ENCODE measurements at regions not wholly inside any gene's neighbourhood (a gene's known extent, or its start where the extent isn't known, plus 50 kb on each side); places are given as distances from the start of the nearest gene placed in this dataset.
A peak's percentile ranks its signal among the peaks of the same experiment; 100 is the strongest.
"Not testable (repeated sequence)": the region's sequence is repeated elsewhere in the genome, so short reads cannot be mapped to it uniquely, and the experiment has no call there.

- Mint-ChIP-seq H3K36me3 (peaks cover 0 to 18% of the 10 kb centered on the region in 2 donors), H3K9me3 (peaks cover 7% of the 10 kb centered on the region in 2 donors), H3K27ac (no peak overlapping the region)
- DNase-seq (ENCODE audit: low spot score in 2 of 2) (no peak), ATAC-seq (no peak)
Measured at GRCh38 chr6:82553863-82554531, 190.4 kb downstream of the TPBG start.

DNA sequence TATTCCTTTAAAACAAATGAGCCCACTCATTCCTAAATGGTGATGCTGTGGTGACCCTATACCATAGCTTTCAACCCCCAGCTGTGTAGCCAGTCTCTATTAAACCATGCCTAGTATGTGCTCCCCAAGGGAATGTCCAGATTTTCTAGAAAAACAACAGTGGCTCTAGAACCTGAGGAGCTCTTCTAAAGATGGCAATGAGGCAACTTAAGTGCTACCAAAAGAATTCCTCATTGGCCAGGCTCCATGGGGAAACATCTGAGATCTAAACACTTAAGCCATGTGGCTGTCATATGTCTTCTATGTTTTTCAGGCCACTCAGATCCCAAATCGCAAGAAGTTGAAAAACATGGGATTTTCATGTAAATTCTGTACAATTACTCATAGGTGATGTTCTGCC lies 191.0 kb downstream of the TPBG start:
- peaks cover 7% of the 10 kb centered on the region in 2 donors for H3K9me3 Mint-ChIP-seq
- peaks cover 0 to 18% of the 10 kb centered on the region in 2 donors for H3K36me3 Mint-ChIP-seq
- no peak overlapping the region for H3K27ac Mint-ChIP-seq
- DNase-seq (ENCODE audit: low spot score in 2 of 2), result no peak
- ATAC-seq, result no peak

- Mint-ChIP-seq H3K9me3 (peaks cover 3 to 4% of the 10 kb centered on the region in 2 donors), H3K27ac (no peak overlapping the region), H3K36me3 (peaks cover 0 to 15% of the 10 kb centered on the region in 2 donors)
- ATAC-seq (no peak), DNase-seq (ENCODE audit: low spot score in 2 of 2) (no peak)
Measured at GRCh38 chr6:82555801-82556200, 192.2 kb downstream of the TPBG start.

GRCh38 chr6:82558531-82558930 lies 194.9 kb downstream of the TPBG start:
- H3K9me3 Mint-ChIP-seq, H3K27ac Mint-ChIP-seq: not testable (repeated sequence)

GRCh38 chr6:82567621-82568020 lies 204.0 kb downstream of the TPBG start:
- Mint-ChIP-seq H3K9me3 (peaks cover 0 to 4% of the 10 kb centered on the region in 2 donors), H3K36me3 (no peaks in the 10 kb centered on the region), H3K27ac (no peak overlapping the region)
- ATAC-seq, result no peak
- no peak for DNase-seq (ENCODE audit: low spot score in 2 of 2)

More at GRCh38 chr6:82558531-82558930, 194.9 kb downstream of the TPBG start:
- not testable (repeated sequence) for H3K36me3 Mint-ChIP-seq; DNase-seq (ENCODE audit: low spot score in 2 of 2); ATAC-seq

GRCh38 chr6:82568290-82568993 lies 204.8 kb downstream of the TPBG start:
- no peaks in the 10 kb centered on the region for H3K36me3 Mint-ChIP-seq
- DNase-seq (ENCODE audit: low spot score in 2 of 2), result no peak
- no peak for ATAC-seq
- H3K9me3 Mint-ChIP-seq, result peaks cover 0 to 4% of the 10 kb centered on the region in 2 donors
- no peak overlapping the region for H3K27ac Mint-ChIP-seq

DNA sequence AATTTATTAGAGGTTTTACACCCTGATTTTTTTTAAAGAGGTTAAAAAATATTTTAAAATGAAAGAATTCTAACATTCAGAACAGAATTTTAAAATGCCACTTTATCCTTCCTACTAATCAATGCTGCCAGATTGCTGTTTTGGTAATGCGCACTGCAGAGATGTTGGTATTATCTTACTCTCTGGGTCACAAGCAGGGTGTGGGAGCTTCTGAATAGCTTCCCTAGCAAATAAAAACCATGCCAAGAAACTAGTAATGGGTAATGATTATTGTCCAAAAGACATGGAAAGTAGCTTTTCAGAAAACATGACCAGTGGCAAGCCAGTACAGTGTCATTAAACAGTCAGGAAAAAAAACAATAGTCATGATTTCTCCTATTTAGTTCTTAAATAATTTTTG lies 205.4 kb downstream of the TPBG start:
- Mint-ChIP-seq H3K36me3 (no peaks in the 10 kb centered on the region), H3K27ac (no peak overlapping the region), H3K9me3 (peaks cover 0 to 4% of the 10 kb centered on the region in 2 donors)
- no peak for DNase-seq (ENCODE audit: low spot score in 2 of 2)
- ATAC-seq, result no peak

DNA sequence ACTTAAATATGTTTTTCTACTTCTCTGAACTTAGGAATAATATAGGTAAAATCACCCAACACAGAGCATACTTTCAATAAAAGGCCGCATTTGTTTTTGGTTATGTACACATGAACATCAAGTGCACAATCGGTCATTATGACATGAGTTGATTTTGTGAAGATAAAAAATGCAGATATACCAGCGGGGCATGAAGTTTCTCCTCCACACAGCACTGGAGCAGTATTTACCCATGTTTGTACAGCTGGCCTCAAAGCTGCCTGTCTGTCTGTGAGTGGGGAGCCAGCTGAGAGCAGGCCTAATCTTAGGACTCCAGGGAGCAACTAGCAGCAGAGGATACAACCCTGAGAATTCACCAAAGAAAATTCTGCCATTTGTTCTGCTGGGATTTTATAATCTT lies 206.5 kb downstream of the TPBG start:
- H3K9me3 Mint-ChIP-seq, result peaks cover 0 to 4% of the 10 kb centered on the region in 2 donors
- H3K27ac Mint-ChIP-seq, result no peak overlapping the region
- H3K36me3 Mint-ChIP-seq, result no peaks in the 10 kb centered on the region
- DNase-seq (ENCODE audit: low spot score in 2 of 2) (no peak), ATAC-seq (no peak)

GRCh38 chr6:82571455-82571854 lies 207.8 kb downstream of the TPBG start:
- H3K27ac Mint-ChIP-seq, result no peak overlapping the region
- no peaks in the 10 kb centered on the region for H3K36me3 Mint-ChIP-seq
- H3K9me3 Mint-ChIP-seq, result peaks cover 9 to 11% of the 10 kb centered on the region in 2 donors
- no peak for ATAC-seq
- no peak for DNase-seq (ENCODE audit: low spot score in 2 of 2)

- no peaks in the 10 kb centered on the region for H3K36me3 Mint-ChIP-seq
- ATAC-seq (no peak), DNase-seq (ENCODE audit: low spot score in 2 of 2) (no peak)
- peaks cover 7 to 12% of the 10 kb centered on the region in 2 donors for H3K9me3 Mint-ChIP-seq
- no peak overlapping the region for H3K27ac Mint-ChIP-seq
Measured at GRCh38 chr6:82573254-82573972, 209.8 kb downstream of the TPBG start.

- ATAC-seq (no peak), DNase-seq (ENCODE audit: low spot score in 2 of 2) (no peak)
- Mint-ChIP-seq H3K36me3 (no peaks in the 10 kb centered on the region), H3K9me3 (peaks cover 13 to 18% of the 10 kb centered on the region in 2 donors), H3K27ac (no peak overlapping the region)
Measured at GRCh38 chr6:82576284-82576683, 212.7 kb downstream of the TPBG start.

DNA sequence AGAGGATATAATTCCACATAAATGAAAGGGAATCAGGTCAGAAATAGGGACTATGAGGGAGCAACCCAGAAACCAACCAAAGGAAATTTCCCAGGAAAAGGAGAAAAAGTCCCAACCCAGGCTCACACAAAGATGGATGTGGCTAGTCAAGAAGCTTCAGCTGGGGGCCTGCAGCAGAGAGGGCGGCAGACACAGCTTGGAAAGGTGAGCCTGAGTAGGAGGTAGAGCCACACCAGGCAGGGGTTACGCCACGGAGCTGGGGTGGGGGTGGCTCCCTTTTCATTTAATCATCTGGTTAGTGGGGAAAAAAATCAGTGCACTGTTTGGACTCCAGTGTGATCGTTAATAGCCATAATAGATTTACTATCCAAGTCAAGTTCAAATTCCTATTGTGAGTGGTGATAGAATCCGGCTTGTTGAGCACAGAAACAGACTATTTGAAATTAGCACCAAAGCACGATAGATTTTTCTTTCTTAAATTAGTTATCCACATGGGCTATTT lies 220.6 kb downstream of the TPBG start:
- DNase-seq (ENCODE audit: low spot score in 2 of 2) (no peak), ATAC-seq (no peak)
- H3K36me3 Mint-ChIP-seq, result no peaks in the 10 kb centered on the region
- no peak overlapping the region for H3K27ac Mint-ChIP-seq
- no peaks in the 10 kb centered on the region for H3K9me3 Mint-ChIP-seq

GRCh38 chr6:82584856-82585255 lies 221.2 kb downstream of the TPBG start:
- Mint-ChIP-seq H3K27ac (no peak overlapping the region), H3K36me3 (no peaks in the 10 kb centered on the region), H3K9me3 (no peaks in the 10 kb centered on the region)
- ATAC-seq, result no peak
- no peak for DNase-seq (ENCODE audit: low spot score in 2 of 2)

DNA sequence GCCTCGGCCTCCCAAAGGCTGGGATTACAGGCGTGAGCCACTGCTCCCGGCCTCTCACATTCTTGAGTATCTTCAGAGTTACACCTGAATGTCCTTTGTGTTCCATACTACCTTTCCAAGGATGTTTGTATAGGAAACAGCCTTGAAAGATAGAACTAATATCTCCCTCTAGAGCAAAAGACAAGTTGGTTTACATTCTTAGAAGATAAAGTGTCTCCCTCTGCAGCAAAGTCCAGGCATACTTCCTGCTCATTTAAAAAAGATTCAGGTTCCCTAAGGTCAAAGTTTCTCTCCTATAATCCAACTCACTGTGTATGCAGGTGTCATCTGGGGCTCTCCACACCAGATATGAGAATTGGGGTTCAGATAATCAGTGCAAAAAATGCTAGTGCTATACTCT lies 224.4 kb downstream of the TPBG start:
- H3K27ac Mint-ChIP-seq, result no peak overlapping the region
- ATAC-seq, result no peak

DNA sequence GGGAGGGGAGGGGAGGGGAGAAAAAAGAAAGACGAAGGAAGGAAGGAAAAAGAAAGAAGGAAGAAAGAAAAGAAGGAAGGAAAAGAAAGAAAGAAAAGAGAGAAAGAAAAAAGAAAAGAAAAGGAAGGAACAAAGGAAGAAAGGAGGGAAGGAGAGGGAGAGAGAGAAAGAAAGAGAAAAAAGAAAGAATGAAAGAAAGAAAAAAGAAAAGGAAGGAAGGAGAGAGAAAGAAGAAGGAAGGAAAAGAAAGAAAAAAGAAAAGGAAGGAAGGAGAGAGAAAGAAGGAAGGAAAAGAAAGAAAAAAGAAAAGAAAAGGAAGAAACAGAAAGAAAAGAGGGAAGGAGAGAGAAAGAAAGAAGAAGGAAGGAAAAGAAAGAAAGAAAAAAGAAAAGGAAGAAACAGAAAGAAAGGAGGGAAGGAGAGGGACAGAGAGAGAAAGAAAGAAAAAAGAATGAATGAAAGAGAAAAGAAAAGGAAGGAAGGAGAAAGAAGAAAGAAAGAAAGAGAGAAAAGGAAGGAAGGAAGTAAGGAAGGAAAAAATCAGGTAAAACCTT lies 225.3 kb downstream of the TPBG start:
- no peak for ATAC-seq
- Mint-ChIP-seq H3K27ac (no peak overlapping the region), H3K9me3 (no peaks in the 10 kb centered on the region), H3K36me3 (no peaks in the 10 kb centered on the region)
- DNase-seq (ENCODE audit: low spot score in 2 of 2), result no peak

More for the DNA sequence above, 224.4 kb downstream of the TPBG start:
- H3K36me3 Mint-ChIP-seq, result no peaks in the 10 kb centered on the region
- DNase-seq (ENCODE audit: low spot score in 2 of 2), result no peak
- no peaks in the 10 kb centered on the region for H3K9me3 Mint-ChIP-seq

- DNase-seq (ENCODE audit: low spot score in 2 of 2) (no peak), ATAC-seq (peak in 1 of 2 donors; percentile 31)
- H3K36me3 Mint-ChIP-seq, result no peaks in the 10 kb centered on the region
- no peaks in the 10 kb centered on the region for H3K9me3 Mint-ChIP-seq
- no peak overlapping the region for H3K27ac Mint-ChIP-seq
Measured at GRCh38 chr6:82589509-82590206, 226.0 kb downstream of the TPBG start.
